Panc1 (cell line): ENCODE measurements at regions not wholly inside any gene's neighbourhood (a gene's known extent, or its start where the extent isn't known, plus 50 kb on each side); places are given as distances from the start of the nearest gene placed in this dataset.

Experiments
- ATAC-seq: fragments of 200-7000 bp; cut with Tn5 transposase; 2 replicates; pipeline ENCODE4 v1.9.1; 2020; ENCODE audit warnings: mild to moderate bottlenecking, moderate library complexity
- BruUV-seq: library from RNA; stranded (reverse); fragments of 400-500 nt; replicated peaks from 2 replicates; lab custom pipeline; 2021; lab: Mats Ljungman, UMichigan
- CTCF ChIA-PET: fragments of 300-600 bp; sonication (Branson Sonifier 250); formaldehyde crosslinking; loops from one replicate; lab custom pipeline; 2022; ENCODE audit warnings: antibody characterized with exemption; lab: Charles Lee
- POLR2A ChIA-PET: fragments of 300-600 bp; sonication (Branson Sonifier 250); formaldehyde crosslinking; loops from one replicate; lab custom pipeline; 2022; ENCODE audit warnings: antibody characterized with exemption; lab: Charles Lee
- DNase-seq: peaks from one replicate; pipeline ENCODE4 v3.0.0-alpha.2; 2010; ENCODE audit warnings: low read depth, low spot score
- H3K27ac ChIP-seq: 2 replicates; pipeline ENCODE4 v1.5.1; 2011; ENCODE audit warnings: mild to moderate bottlenecking, low read length, inconsistent platforms
- H3K27me3 ChIP-seq: fragments of 200-500 bp; sonication (Bioruptor generic); 2 replicates; pipeline ENCODE4 v1.6.0; 2014; ENCODE audit warnings: low read length, inconsistent platforms; ENCODE audit not compliant: control insufficient read depth, insufficient read depth
- H3K36me3 ChIP-seq: fragments of 200-500 bp; sonication (Bioruptor generic); 2 replicates; pipeline ENCODE4 v1.5.1; 2014; ENCODE audit warnings: inconsistent platforms, mild to moderate bottlenecking, low read length, moderate library complexity; ENCODE audit not compliant: control insufficient read depth, insufficient read depth
- H3K4me1 ChIP-seq: 2 replicates; pipeline ENCODE4 v1.5.1; 2011; ENCODE audit warnings: inconsistent platforms, mild to moderate bottlenecking, low read length, moderate library complexity; ENCODE audit not compliant: control insufficient read depth, insufficient read depth
- H3K4me3 ChIP-seq, 2 experiments: 2 replicates each; pipeline ENCODE4 v1.5.1; 2011 to 2012; ENCODE audit warnings: low read depth in 2 of 2, low read length in 2 of 2, mild to moderate bottlenecking in 2 of 2, inconsistent platforms in 1 of 2, moderate library complexity in 1 of 2
- H3K9me3 ChIP-seq: fragments of 200-500 bp; sonication (Bioruptor generic); 2 replicates; pipeline ENCODE4 v1.5.1; 2014; ENCODE audit warnings: low read depth, mild to moderate bottlenecking, inconsistent platforms, low read length, moderate library complexity; ENCODE audit not compliant: control insufficient read depth, insufficient read depth
- POLR2AphosphoS5 ChIP-seq: IDR thresholded peaks from 2 replicates; pipeline ENCODE4 v1.6.1; 2012; ENCODE audit warnings: mild to moderate bottlenecking, low read depth, low read length, moderate library complexity
- SIN3A ChIP-seq: IDR thresholded peaks from 2 replicates; pipeline ENCODE4 v1.6.1; 2012; ENCODE audit warnings: low read depth, mild to moderate bottlenecking, low read length, moderate library complexity, borderline replicate concordance; ENCODE audit not compliant: insufficient read depth
- TCF7L2 ChIP-seq: IDR thresholded peaks from 2 replicates; pipeline ENCODE4 v1.6.1; 2011; ENCODE audit warnings: mild to moderate bottlenecking, low read depth, low read length, inconsistent platforms
- in situ Hi-C: cut with HindIII; loops from 2 replicates; pipeline ENCODE4 v1.10.0; 2016; ENCODE audit warnings: low sequenced_read_pairs, low pct_unique_long_range_greater_than_20kb
- intact Hi-C: fragments of 100-400 bp; cut with micrococcal nuclease; formaldehyde crosslinking; loops from one replicate; pipeline ENCODE4 v1.10.0; 2022; ENCODE audit not compliant: unreplicated experiment
- TF ChIP-seq, protein P1 (sequence below), 2 experiments: IDR thresholded peaks; 2 replicates each; pipeline ENCODE4 v1.6.1; 2011 to 2012; ENCODE audit warnings: low read depth in 2 of 2, control low read depth in 1 of 2, low read length in 1 of 2, mild to moderate bottlenecking in 1 of 2, moderate library complexity in 1 of 2; ENCODE audit not compliant: insufficient read depth in 1 of 2
- TF ChIP-seq, protein P2 (sequence below): fragments of 450-650 bp; IDR thresholded peaks from 2 replicates; pipeline ENCODE4 v1.5.1; 2017; ENCODE audit warnings: mild to moderate bottlenecking

DNA sequence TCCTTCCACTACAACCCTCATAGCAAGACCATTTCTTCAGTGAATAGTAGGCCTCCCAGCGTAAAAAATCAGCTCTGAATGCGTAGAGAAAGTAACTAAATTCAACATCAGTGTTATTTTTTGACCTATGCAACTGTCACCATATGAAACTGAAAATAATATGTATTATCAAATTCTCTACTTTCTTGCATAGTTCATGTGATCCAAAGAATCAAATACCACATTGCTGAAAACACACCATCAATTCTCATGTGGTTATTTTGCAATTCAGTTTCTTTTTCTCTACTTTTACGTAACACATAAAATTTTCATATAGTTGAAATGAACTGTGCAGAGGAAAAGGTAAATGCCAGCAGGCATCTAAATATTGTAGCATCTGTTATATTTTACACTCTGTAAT, 208.5 kb upstream of the SPOPL start:
- H3K9me3 ChIP-seq: no peaks in the 10 kb centered on the region

DNA sequence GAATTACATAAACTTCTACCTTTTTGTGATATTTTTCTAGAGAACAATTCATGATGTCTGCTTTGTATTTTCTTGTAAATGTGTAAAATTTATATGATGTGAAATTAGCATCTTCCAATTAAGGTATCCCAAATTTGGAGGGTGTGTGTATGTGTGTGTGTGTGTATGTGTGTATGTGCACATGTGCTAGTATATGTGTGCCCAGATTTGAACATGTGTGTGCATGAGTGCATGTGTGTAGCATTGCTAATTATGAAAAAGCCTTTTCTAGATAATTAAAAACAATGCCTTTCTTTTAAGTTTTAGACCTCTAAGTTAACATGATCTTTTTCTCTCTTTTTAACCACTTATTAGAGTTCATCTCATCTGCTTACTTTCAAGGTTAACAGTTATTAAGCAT, 208.0 kb upstream of the SPOPL start:
- H3K27ac ChIP-seq: no peak overlapping the region
- ATAC-seq (no peak), DNase-seq (no peak)
- no peaks in the 10 kb centered on the region for H3K36me3 ChIP-seq
- in situ Hi-C loops: no loop called here
- no peaks in the 10 kb centered on the region for H3K4me1 ChIP-seq
- TF ChIP-seq SIN3A (no peak), TCF7L2 (no peak), POLR2AphosphoS5 (no peak)
- TF ChIP-seq, protein P1, sequence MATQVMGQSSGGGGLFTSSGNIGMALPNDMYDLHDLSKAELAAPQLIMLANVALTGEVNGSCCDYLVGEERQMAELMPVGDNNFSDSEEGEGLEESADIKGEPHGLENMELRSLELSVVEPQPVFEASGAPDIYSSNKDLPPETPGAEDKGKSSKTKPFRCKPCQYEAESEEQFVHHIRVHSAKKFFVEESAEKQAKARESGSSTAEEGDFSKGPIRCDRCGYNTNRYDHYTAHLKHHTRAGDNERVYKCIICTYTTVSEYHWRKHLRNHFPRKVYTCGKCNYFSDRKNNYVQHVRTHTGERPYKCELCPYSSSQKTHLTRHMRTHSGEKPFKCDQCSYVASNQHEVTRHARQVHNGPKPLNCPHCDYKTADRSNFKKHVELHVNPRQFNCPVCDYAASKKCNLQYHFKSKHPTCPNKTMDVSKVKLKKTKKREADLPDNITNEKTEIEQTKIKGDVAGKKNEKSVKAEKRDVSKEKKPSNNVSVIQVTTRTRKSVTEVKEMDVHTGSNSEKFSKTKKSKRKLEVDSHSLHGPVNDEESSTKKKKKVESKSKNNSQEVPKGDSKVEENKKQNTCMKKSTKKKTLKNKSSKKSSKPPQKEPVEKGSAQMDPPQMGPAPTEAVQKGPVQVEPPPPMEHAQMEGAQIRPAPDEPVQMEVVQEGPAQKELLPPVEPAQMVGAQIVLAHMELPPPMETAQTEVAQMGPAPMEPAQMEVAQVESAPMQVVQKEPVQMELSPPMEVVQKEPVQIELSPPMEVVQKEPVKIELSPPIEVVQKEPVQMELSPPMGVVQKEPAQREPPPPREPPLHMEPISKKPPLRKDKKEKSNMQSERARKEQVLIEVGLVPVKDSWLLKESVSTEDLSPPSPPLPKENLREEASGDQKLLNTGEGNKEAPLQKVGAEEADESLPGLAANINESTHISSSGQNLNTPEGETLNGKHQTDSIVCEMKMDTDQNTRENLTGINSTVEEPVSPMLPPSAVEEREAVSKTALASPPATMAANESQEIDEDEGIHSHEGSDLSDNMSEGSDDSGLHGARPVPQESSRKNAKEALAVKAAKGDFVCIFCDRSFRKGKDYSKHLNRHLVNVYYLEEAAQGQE (IDR thresholded peaks at IDR 0.05; ENCODE audit: insufficient read depth in 1 of 2, low read depth in 2 of 2, low read length in 1 of 2): no peak
- TF ChIP-seq, protein P2, sequence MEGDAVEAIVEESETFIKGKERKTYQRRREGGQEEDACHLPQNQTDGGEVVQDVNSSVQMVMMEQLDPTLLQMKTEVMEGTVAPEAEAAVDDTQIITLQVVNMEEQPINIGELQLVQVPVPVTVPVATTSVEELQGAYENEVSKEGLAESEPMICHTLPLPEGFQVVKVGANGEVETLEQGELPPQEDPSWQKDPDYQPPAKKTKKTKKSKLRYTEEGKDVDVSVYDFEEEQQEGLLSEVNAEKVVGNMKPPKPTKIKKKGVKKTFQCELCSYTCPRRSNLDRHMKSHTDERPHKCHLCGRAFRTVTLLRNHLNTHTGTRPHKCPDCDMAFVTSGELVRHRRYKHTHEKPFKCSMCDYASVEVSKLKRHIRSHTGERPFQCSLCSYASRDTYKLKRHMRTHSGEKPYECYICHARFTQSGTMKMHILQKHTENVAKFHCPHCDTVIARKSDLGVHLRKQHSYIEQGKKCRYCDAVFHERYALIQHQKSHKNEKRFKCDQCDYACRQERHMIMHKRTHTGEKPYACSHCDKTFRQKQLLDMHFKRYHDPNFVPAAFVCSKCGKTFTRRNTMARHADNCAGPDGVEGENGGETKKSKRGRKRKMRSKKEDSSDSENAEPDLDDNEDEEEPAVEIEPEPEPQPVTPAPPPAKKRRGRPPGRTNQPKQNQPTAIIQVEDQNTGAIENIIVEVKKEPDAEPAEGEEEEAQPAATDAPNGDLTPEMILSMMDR: no peak
- BruUV-seq: no TSS peak
- no peaks in the 10 kb centered on the region for H3K27me3 ChIP-seq
- no peak overlapping the region for H3K4me3 ChIP-seq
- ChIA-PET POLR2A (no interaction called here), CTCF (no interaction called here)
- no peaks in the 10 kb centered on the region for H3K9me3 ChIP-seq
- intact Hi-C loops: no loop called here

More for the DNA sequence above, 208.5 kb upstream of the SPOPL start:
- no TSS peak for BruUV-seq
- no peaks in the 10 kb centered on the region for H3K27me3 ChIP-seq
- ATAC-seq (no peak), DNase-seq (no peak)
- no peaks in the 10 kb centered on the region for H3K4me1 ChIP-seq
- CTCF ChIA-PET: no interaction called here
- POLR2A ChIA-PET: no interaction called here
- H3K36me3 ChIP-seq: no peaks in the 10 kb centered on the region
- in situ Hi-C loops: no loop called here
- TF ChIP-seq POLR2AphosphoS5: no peak
- TF ChIP-seq, protein P2: no peak
- TF ChIP-seq SIN3A: no peak
- TF ChIP-seq, protein P1 (IDR thresholded peaks at IDR 0.05; ENCODE audit: insufficient read depth in 1 of 2, low read depth in 2 of 2, low read length in 1 of 2): no peak
- no peak for TF ChIP-seq TCF7L2
- no peak overlapping the region for H3K4me3 ChIP-seq
- intact Hi-C loops: no loop called here
- no peak overlapping the region for H3K27ac ChIP-seq
